Heart left ventricle (tissue), 16 donors: ENCODE measurements at regions not wholly inside any gene's neighbourhood (a gene's known extent, or its start where the extent isn't known, plus 50 kb on each side); places are given as distances from the start of the nearest gene placed in this dataset.
A peak's percentile ranks its signal among the peaks of the same experiment; 100 is the strongest.
"Not testable (repeated sequence)": the region's sequence is repeated elsewhere in the genome, so short reads cannot be mapped to it uniquely, and the experiment has no call there.

ENCODE experiments used
- ATAC-seq, 4 donors: fragments of 200-7000 bp; cut with Tn5 transposase; one replicate each; pipeline ENCODE4 v1.9.1; 2020 to 2022; ENCODE audit warnings: moderate library complexity in 4 of 4, mild to moderate bottlenecking in 3 of 4, moderate number of reproducible peaks in 1 of 4
- DNase-seq, 5 donors: peaks; one replicate each; pipeline ENCODE4 v3.0.0-alpha.2; 2020
- H3K27ac ChIP-seq, 12 donors: fragments of 200-600 bp; sonication (generic) in 4 of 12; one replicate each; pipeline versions ENCODE4 v1.5.0 to v1.8.0; 2016 to 2022; ENCODE audit warnings: mild to moderate bottlenecking in 2 of 12
- H3K27me3 ChIP-seq, 9 donors: fragments of 200-600 bp; sonication (generic) in 2 of 9; one replicate each; pipeline versions ENCODE4 v1.5.1 to v1.8.0; 2016 to 2022; ENCODE audit warnings: mild to moderate bottlenecking in 3 of 9
- H3K36me3 ChIP-seq, 9 donors: fragments of 200-600 bp; sonication (generic) in 2 of 9; one replicate each; pipeline versions ENCODE4 v1.5.0 to v1.8.0; 2018 to 2022; ENCODE audit warnings: mild to moderate bottlenecking in 2 of 9
- H3K4me1 ChIP-seq, 12 donors: fragments of 200-600 bp; sonication (generic) in 4 of 12; one replicate each; pipeline versions ENCODE4 v1.5.0 to v1.8.0; 2016 to 2022; ENCODE audit warnings: mild to moderate bottlenecking in 3 of 12
- H3K4me3 ChIP-seq, 12 donors: fragments of 200-600 bp; sonication (generic) in 4 of 12; one replicate each; pipeline versions ENCODE4 v1.5.0 to v1.8.0; 2017 to 2022; ENCODE audit warnings: mild to moderate bottlenecking in 9 of 12, moderate library complexity in 4 of 12
- H3K9me3 ChIP-seq, 12 donors: fragments of 200-600 bp; sonication (generic) in 4 of 12; one replicate each; pipeline versions ENCODE4 v1.5.0 to v1.8.0; 2016 to 2022; ENCODE audit warnings: mild to moderate bottlenecking in 1 of 12
- CTCF ChIP-seq, 12 donors: fragments of 200-600 bp; sonication (generic) in 4 of 12; IDR thresholded peaks; one replicate each; pipeline versions ENCODE4 v1.5.0 to v1.8.0; 2018 to 2022; ENCODE audit warnings: antibody characterized with exemption in 12 of 12, mild to moderate bottlenecking in 5 of 12
- POLR2A ChIP-seq, 2 donors: fragments of 450-650 bp; IDR thresholded peaks; one replicate each; pipeline ENCODE4 v1.6.1; 2017; ENCODE audit warnings: antibody characterized with exemption in 2 of 2, mild to moderate bottlenecking in 2 of 2, moderate library complexity in 2 of 2
- WGBS, 4 donors: extraction: QIAGEN DNeasy Blood & Tissue Kit in 2 of 4; methylation state at CpG; one replicate each; pipeline versions ENCODE4 v1.1.5 to v1.1.7; 2013 to 2018; 5-methylcytosine and 5-hydroxymethylcytosine counted together
- intact Hi-C, 10 donors: fragments of 100-400 bp; cut with DNase I; formaldehyde crosslinking; loops; one replicate each; pipeline versions ENCODE4 v1.11.1 to v1.14.2; 2022
- donor health status: ischemic (EF 13 %, LVEDD 7.1; RV severe dilation, severe dysfunction).
- donor health status: healthy with polysubstance abuse.
- donor health status: DM: no; HTN: yes; CAD: no.
- donor health status: DM: no; HTN: no; CAD: no.
- donor health status: ischemic (EF 25% LVEDD 6.9; RV normal size, moderate dysfunction).
- donor health status: ischemic (EF 25% LVEDD 5.7; RV mildly dilated, moderate dysfunction).
- donor health status: healthy.
- donor health status: DM: yes; HTN: yes; CAD: no.
- donor health status: ischemic (EF 35%, LVEDD 5.7; RV mildly dilated, moderate dysfunction).
- donor health status: nonischemic (EF 11% LVEDD 7.7; RV severe dilation, severe dysfunction).
- donor health status: DM: yes; HTN: yes; CAD: no.
- donor health status: PGD.
- donor health status: ischemic (EF 29% LVEDD 5.4; RV normal size, mild dysfunction).
- donor health status: nonischemic (EF 23%, LVEDD 6.1; RV moderate dilation, normal function).

- Histone ChIP-seq H3K27ac (no peak overlapping the region), H3K9me3 (no peaks in the 10 kb centered on the region), H3K27me3 (peaks cover 0 to 15% (median 0%) of the 10 kb centered on the region in 9 donors), H3K36me3 (no peaks in the 10 kb centered on the region), H3K4me3 (no peak overlapping the region), H3K4me1 (no peaks in the 10 kb centered on the region)
- intact Hi-C loops: no loop called here
- TF ChIP-seq CTCF (IDR thresholded peaks at IDR 0.05): no peak
- no peak for TF ChIP-seq POLR2A (IDR thresholded peaks at IDR 0.05)
- ATAC-seq (no peak), DNase-seq (no peak)
- WGBS, 4 donors: 64 to 92% (median 78%) methylated on average over 4 of the region's 4 CpGs
Measured at GRCh38 chrX:139156356-139156755, 374.2 kb upstream of the F9 start.

DNA sequence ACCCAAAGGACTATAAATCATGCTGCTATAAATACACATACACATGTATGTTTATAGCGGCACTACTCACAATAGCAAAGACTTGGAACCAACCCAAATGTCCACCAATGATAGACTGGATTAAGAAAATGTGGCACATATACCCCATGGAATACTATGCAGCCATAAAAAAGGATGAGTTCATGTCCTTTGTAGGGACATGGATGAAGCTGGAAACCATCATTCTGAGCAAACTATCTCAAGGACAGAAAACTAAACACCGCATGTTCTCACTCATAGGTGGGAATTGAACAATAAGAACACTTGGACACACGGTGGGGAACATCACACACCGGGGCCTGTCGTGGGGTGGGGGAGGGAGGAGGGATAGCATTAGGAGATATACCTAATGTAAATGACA lies 383.9 kb upstream of the F9 start:
- DNase-seq, ATAC-seq, H3K9me3 ChIP-seq, H3K27me3 ChIP-seq, H3K27ac ChIP-seq, H3K36me3 ChIP-seq, H3K4me1 ChIP-seq, intact Hi-C loops, H3K4me3 ChIP-seq: not testable (repeated sequence)
- WGBS, 4 donors: 90 to 94% (median 93%) methylated on average over 5 of the region's 5 CpGs

GRCh38 chrX:139141370-139141769 lies 389.2 kb upstream of the F9 start:
- Histone ChIP-seq H3K27me3 (no peaks in the 10 kb centered on the region), H3K4me1 (no peaks in the 10 kb centered on the region), H3K4me3 (no peak overlapping the region), H3K27ac (no peak overlapping the region), H3K9me3 (no peaks in the 10 kb centered on the region), H3K36me3 (no peaks in the 10 kb centered on the region)
- 58 to 70% (median 59%) methylated on average over 3 of the region's 3 CpGs for WGBS, 4 donors
- ATAC-seq (no peak), DNase-seq (no peak)
- intact Hi-C loops: no loop called here
- TF ChIP-seq POLR2A (IDR thresholded peaks at IDR 0.05): no peak

- Histone ChIP-seq H3K36me3 (no peaks in the 10 kb centered on the region), H3K4me1 (no peaks in the 10 kb centered on the region), H3K27ac (no peak overlapping the region), H3K4me3 (no peak overlapping the region), H3K9me3 (no peaks in the 10 kb centered on the region), H3K27me3 (peaks cover 0 to 4% (median 0%) of the 10 kb centered on the region in 9 donors)
- ATAC-seq (no peak), DNase-seq (no peak)
- no peak for TF ChIP-seq POLR2A (IDR thresholded peaks at IDR 0.05)
- TF ChIP-seq CTCF (IDR thresholded peaks at IDR 0.05): no peak
- intact Hi-C loops: no loop called here
- WGBS, 4 donors: 77 to 90% (median 83%) methylated on average over 5 of the region's 5 CpGs
Measured at GRCh38 chrX:139134316-139134715, 396.2 kb upstream of the F9 start.

GRCh38 chrX:139126493-139126892 lies 404.0 kb upstream of the F9 start:
- 3 to 22% (median 5%) methylated on average over 2 of the region's 2 CpGs for WGBS, 4 donors

More at GRCh38 chrX:139126493-139126892, 404.0 kb upstream of the F9 start:
- intact Hi-C loops: loop anchor here in 3 of 10 donors (5.0 to 10.0 kb wide), 2 partner anchors 301 to 438 kb away; no protein-coding TSS in a partner anchor
- TF ChIP-seq POLR2A (IDR thresholded peaks at IDR 0.05): no peak
- TF ChIP-seq CTCF (IDR thresholded peaks at IDR 0.05): peak in 11 of 12 donors; percentile 6 to 48 (median 30)
- Histone ChIP-seq H3K4me3 (no peak overlapping the region), H3K27ac (no peak overlapping the region), H3K27me3 (peaks cover 0 to 8% (median 0%) of the 10 kb centered on the region in 9 donors), H3K36me3 (no peaks in the 10 kb centered on the region), H3K9me3 (no peaks in the 10 kb centered on the region), H3K4me1 (no peaks in the 10 kb centered on the region)
- peak in 2 of 4 donors; percentile 49 for ATAC-seq
- no peak for DNase-seq
